ENCODE measurements at regions not wholly inside any gene's neighbourhood (a gene's known extent, or its start where the extent isn't known, plus 50 kb on each side); places are given as distances from the start of the nearest gene placed in this dataset.

DNA sequence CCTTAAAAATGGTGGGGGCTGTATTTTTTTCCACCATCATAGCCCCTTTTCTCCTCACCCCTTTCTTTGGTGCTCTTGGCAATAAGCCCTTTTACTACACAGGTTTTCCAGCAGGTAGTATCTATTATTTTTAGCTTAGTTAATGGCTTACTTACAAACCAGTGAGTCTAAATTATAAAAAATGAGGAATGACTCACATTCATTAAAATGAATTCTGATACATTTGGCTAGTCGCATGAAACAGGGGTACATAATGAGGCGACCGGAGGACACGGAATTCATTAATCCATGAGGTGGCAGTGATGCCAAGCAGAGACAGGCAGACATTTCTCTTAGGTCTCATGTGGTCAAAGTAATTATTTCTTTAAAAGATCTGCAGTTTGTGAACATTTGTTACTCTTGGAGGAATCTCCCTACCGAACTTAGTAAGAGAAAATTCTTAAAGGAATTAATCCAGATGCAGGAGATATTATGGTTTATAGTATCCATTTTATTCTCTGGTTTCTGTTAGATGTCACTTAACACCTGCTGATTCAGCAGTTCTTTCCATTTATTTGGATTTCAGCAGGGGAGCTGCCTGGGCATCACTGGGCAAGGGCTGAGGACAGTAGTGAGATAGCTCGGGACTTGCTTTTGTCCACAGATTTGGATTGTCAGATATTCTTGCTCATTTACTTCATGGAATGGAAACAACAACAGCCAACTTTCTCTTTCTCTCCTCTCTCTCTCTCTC lies 575.0 kb upstream of the NR3C2 start:
- TF ChIP-seq, protein P1, sequence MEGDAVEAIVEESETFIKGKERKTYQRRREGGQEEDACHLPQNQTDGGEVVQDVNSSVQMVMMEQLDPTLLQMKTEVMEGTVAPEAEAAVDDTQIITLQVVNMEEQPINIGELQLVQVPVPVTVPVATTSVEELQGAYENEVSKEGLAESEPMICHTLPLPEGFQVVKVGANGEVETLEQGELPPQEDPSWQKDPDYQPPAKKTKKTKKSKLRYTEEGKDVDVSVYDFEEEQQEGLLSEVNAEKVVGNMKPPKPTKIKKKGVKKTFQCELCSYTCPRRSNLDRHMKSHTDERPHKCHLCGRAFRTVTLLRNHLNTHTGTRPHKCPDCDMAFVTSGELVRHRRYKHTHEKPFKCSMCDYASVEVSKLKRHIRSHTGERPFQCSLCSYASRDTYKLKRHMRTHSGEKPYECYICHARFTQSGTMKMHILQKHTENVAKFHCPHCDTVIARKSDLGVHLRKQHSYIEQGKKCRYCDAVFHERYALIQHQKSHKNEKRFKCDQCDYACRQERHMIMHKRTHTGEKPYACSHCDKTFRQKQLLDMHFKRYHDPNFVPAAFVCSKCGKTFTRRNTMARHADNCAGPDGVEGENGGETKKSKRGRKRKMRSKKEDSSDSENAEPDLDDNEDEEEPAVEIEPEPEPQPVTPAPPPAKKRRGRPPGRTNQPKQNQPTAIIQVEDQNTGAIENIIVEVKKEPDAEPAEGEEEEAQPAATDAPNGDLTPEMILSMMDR (IDR thresholded peaks at IDR 0.05; ENCODE audit: borderline replicate concordance, extremely low read depth, low read length, poor library complexity, severe bottlenecking), result no peak
- TF ChIP-seq EZH2 (IDR thresholded peaks at IDR 0.05; ENCODE audit: borderline replicate concordance, low read depth, low read length, severe bottlenecking), result no peak
